Keratinocyte (primary cell): ENCODE measurements at regions not wholly inside any gene's neighbourhood (a gene's known extent, or its start where the extent isn't known, plus 50 kb on each side); places are given as distances from the start of the nearest gene placed in this dataset.

ENCODE experiments used
- CTCF ChIP-seq, 3 experiments: IDR thresholded peaks in 1 of 3; conservative IDR thresholded peaks in 1 of 3; optimal IDR thresholded peaks in 1 of 3; 2 replicates in 2 of 3; 3 replicates in 1 of 3; pipeline versions ENCODE3 to v1.5.1; 2011; ENCODE audit warnings: low read length in 3 of 3, mild to moderate bottlenecking in 3 of 3, moderate library complexity in 2 of 3, control low read depth in 1 of 3, inconsistent platforms in 1 of 3; ENCODE audit not compliant: insufficient read depth in 2 of 3; ENCODE audit errors: extremely low read depth in 1 of 3
- EZH2 ChIP-seq: IDR thresholded peaks from one replicate; pipeline ENCODE4 v1.6.1; 2012; ENCODE audit warnings: inconsistent platforms, mild to moderate bottlenecking, low read length, moderate library complexity

DNA sequence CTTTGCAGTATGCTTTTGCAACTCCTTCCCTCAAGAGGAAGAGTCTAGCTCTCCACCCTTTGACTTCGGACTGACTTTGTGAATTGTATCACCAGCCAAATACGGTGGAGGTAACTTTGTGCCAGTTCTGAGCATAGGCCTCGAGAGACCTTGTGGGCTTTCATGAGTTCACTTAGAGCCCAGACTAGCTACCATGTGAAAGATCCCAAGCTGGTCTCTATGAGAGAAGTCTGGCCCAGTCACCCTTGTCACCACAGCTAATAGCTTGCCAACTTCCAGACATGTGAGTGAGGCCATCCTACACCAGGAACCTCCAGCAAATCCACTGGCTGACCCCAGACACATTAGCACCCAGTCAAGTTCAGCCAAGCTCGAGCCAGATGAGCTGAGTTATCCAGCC lies 72.2 kb upstream of the EXOC4 start:
- no peak for TF ChIP-seq CTCF (optimal IDR thresholded peaks at IDR 0.05 in 1 of 3, IDR thresholded peaks at IDR 0.05 in 1 of 3, conservative IDR thresholded peaks at IDR 0.05 in 1 of 3; ENCODE audit: extremely low read depth in 1 of 3, insufficient read depth in 2 of 3, low read length in 3 of 3)
- no peak for TF ChIP-seq EZH2
